ENCODE measurements at regions not wholly inside any gene's neighbourhood (a gene's known extent, or its start where the extent isn't known, plus 50 kb on each side); places are given as distances from the start of the nearest gene placed in this dataset.

- DNase-seq (no peak), ATAC-seq (no peak)
- Histone ChIP-seq H3K36me3 (ENCODE audit: low read depth, low read length) (no peaks in the 10 kb centered on the region), H3K9ac (ENCODE audit: low read length) (no peak overlapping the region), H3K4me2 (ENCODE audit: low read length) (no peak overlapping the region), H3K27ac (ENCODE audit: low read length) (no peak overlapping the region), H3K79me2 (ENCODE audit: low read length) (no peaks in the 10 kb centered on the region), H3K9me2 (replicated peaks; ENCODE audit: low read length) (no peaks in the 10 kb centered on the region), H3F3A (ENCODE audit: low read length, unreplicated experiment) (no peaks in the 10 kb centered on the region), H3K4me3 (ENCODE audit: low read length) (no peak overlapping the region), H4K20me1 (ENCODE audit: low read length) (no peaks in the 10 kb centered on the region), H2AFZ (ENCODE audit: low read length) (no peak overlapping the region), H3K9me3 (ENCODE audit: low read length) (no peaks in the 10 kb centered on the region), H3K27me3 (ENCODE audit: low read length) (no peaks in the 10 kb centered on the region), H3K4me1 (ENCODE audit: insufficient read depth, low read length) (no peaks in the 10 kb centered on the region)
- CTCF ChIA-PET = no interaction called here
- TF ChIP-seq EZH2phosphoT487 (IDR thresholded peaks at IDR 0.05; ENCODE audit: borderline replicate concordance, low read length) (no peak), EZH2 (IDR thresholded peaks at IDR 0.05; ENCODE audit: low read length, unreplicated experiment) (no peak)
- TF ChIP-seq, protein P1, sequence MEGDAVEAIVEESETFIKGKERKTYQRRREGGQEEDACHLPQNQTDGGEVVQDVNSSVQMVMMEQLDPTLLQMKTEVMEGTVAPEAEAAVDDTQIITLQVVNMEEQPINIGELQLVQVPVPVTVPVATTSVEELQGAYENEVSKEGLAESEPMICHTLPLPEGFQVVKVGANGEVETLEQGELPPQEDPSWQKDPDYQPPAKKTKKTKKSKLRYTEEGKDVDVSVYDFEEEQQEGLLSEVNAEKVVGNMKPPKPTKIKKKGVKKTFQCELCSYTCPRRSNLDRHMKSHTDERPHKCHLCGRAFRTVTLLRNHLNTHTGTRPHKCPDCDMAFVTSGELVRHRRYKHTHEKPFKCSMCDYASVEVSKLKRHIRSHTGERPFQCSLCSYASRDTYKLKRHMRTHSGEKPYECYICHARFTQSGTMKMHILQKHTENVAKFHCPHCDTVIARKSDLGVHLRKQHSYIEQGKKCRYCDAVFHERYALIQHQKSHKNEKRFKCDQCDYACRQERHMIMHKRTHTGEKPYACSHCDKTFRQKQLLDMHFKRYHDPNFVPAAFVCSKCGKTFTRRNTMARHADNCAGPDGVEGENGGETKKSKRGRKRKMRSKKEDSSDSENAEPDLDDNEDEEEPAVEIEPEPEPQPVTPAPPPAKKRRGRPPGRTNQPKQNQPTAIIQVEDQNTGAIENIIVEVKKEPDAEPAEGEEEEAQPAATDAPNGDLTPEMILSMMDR (conservative IDR thresholded peaks at IDR 0.05; ENCODE audit: low read depth, low read length) = no peak
- intact Hi-C loops (cut with micrococcal nuclease) = no loop called here
- no TSS peak for BruUV-seq (replicated peaks)
- POLR2A ChIA-PET (ENCODE audit: unreplicated experiment) = no interaction called here
Measured at GRCh38 chr2:234731236-234731635, 220.6 kb upstream of the SH3BP4 start.

DNA sequence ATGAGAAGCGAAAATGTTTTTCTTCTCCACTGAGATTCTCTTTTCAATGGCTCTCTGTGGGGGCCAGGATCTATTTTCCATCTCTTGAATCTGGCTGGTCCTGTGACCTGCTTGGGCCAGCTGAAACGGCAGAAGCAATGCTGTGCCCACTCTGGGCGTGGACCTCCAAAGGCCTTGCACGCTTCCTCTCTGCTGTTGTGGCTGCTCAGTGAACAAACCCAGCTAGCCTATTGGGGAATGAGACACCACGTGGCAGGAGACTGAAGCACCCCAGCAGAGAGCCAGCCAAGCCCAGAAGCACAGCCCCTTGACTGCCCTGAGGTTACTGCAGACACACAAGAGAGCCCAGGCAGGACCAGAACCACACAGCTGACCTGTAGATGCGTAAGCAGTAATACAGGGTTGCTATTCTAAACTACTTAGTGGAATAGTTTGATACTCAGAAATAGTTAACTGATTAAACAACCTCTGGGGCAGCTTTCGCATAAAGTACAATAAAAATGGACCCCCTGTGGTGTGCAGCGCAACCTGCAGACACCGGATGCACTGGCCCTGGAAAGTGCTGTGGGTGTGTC lies 221.7 kb upstream of the SH3BP4 start:
- CTCF ChIA-PET = interaction anchor here (0.6 kb wide), 1 partner anchor 155 kb away, joined by 8 read pairs; no protein-coding TSS in a partner anchor

GRCh38 chr2:234725528-234726264 lies 226.1 kb upstream of the SH3BP4 start:
- H4K20me1 ChIP-seq (ENCODE audit: low read length) = no peaks in the 10 kb centered on the region
- no peak overlapping the region for H3K9ac ChIP-seq (ENCODE audit: low read length)
- H3K27me3 ChIP-seq (ENCODE audit: low read length) = no peaks in the 10 kb centered on the region
- H3K4me2 ChIP-seq (ENCODE audit: low read length) = no peak overlapping the region
- no peaks in the 10 kb centered on the region for H3K79me2 ChIP-seq (ENCODE audit: low read length)
- H3K27ac ChIP-seq (ENCODE audit: low read length) = no peak overlapping the region
- CTCF ChIA-PET = no interaction called here
- H2AFZ ChIP-seq (ENCODE audit: low read length) = no peak overlapping the region
- H3K4me1 ChIP-seq (ENCODE audit: insufficient read depth, low read length) = peaks cover 11% of the 10 kb centered on the region; the same call in 1 of the 2 replicates
- DNase-seq (peak; percentile 10), ATAC-seq (peak; percentile 40; the same call in 1 of the 2 replicates)
- no peaks in the 10 kb centered on the region for H3K9me2 ChIP-seq (replicated peaks; ENCODE audit: low read length)
- no TSS peak for BruUV-seq (replicated peaks)
- no peaks in the 10 kb centered on the region for H3K9me3 ChIP-seq (ENCODE audit: low read length)
- no peaks in the 10 kb centered on the region for H3F3A ChIP-seq (ENCODE audit: low read length, unreplicated experiment)
- H3K4me3 ChIP-seq (ENCODE audit: low read length) = no peak overlapping the region
- no peaks in the 10 kb centered on the region for H3K36me3 ChIP-seq (ENCODE audit: low read depth, low read length)
- TF ChIP-seq, protein P1 (conservative IDR thresholded peaks at IDR 0.05; ENCODE audit: low read depth, low read length) = no peak
- TF ChIP-seq EZH2 (IDR thresholded peaks at IDR 0.05; ENCODE audit: low read length, unreplicated experiment) = no peak
- no peak for TF ChIP-seq EZH2phosphoT487 (IDR thresholded peaks at IDR 0.05; ENCODE audit: borderline replicate concordance, low read length)
- POLR2A ChIA-PET (ENCODE audit: unreplicated experiment) = no interaction called here
- intact Hi-C loops (cut with micrococcal nuclease) = no loop called here

More for the DNA sequence above, 221.7 kb upstream of the SH3BP4 start:
- no TSS peak for BruUV-seq (replicated peaks)
- H3K4me3 ChIP-seq (ENCODE audit: low read length) = no peak overlapping the region
- no peaks in the 10 kb centered on the region for H3K27me3 ChIP-seq (ENCODE audit: low read length)
- no peak for TF ChIP-seq EZH2 (IDR thresholded peaks at IDR 0.05; ENCODE audit: low read length, unreplicated experiment)
- TF ChIP-seq EZH2phosphoT487 (IDR thresholded peaks at IDR 0.05; ENCODE audit: borderline replicate concordance, low read length) = no peak
- no peaks in the 10 kb centered on the region for H3K9me3 ChIP-seq (ENCODE audit: low read length)
- H4K20me1 ChIP-seq (ENCODE audit: low read length) = no peaks in the 10 kb centered on the region
- peaks cover 10% of the 10 kb centered on the region; the same call in 1 of the 2 replicates for H3K4me1 ChIP-seq (ENCODE audit: insufficient read depth, low read length)
- H3F3A ChIP-seq (ENCODE audit: low read length, unreplicated experiment) = no peaks in the 10 kb centered on the region
- intact Hi-C loops (cut with micrococcal nuclease) = no loop called here
- no peak for ATAC-seq
- H3K9ac ChIP-seq (ENCODE audit: low read length) = no peak overlapping the region
- no peaks in the 10 kb centered on the region for H3K79me2 ChIP-seq (ENCODE audit: low read length)
- H3K9me2 ChIP-seq (replicated peaks; ENCODE audit: low read length) = no peaks in the 10 kb centered on the region
- no peak overlapping the region for H2AFZ ChIP-seq (ENCODE audit: low read length)
- no peak for DNase-seq
- no peaks in the 10 kb centered on the region for H3K36me3 ChIP-seq (ENCODE audit: low read depth, low read length)
- H3K27ac ChIP-seq (ENCODE audit: low read length) = no peak overlapping the region
- POLR2A ChIA-PET (ENCODE audit: unreplicated experiment) = no interaction called here
- H3K4me2 ChIP-seq (ENCODE audit: low read length) = no peak overlapping the region
